HCT116 (cell line): ENCODE measurements at regions not wholly inside any gene's neighbourhood (a gene's known extent, or its start where the extent isn't known, plus 50 kb on each side); places are given as distances from the start of the nearest gene placed in this dataset.

Source experiments
- ATAC-seq: fragments of 200-7000 bp; cut with Tn5 transposase; 2 replicates; pipeline ENCODE4 v1.9.1; 2020; ENCODE audit warnings: mild to moderate bottlenecking, moderate library complexity
- BruUV-seq: library from RNA; stranded (reverse); fragments of 400-500 nt; replicated peaks from 2 replicates; lab custom pipeline; 2021; lab: Mats Ljungman, UMichigan
- CTCF ChIA-PET: fragments of 300-600 bp; sonication (Branson Sonifier 250); formaldehyde crosslinking; loops from one replicate; lab custom pipeline; 2021; ENCODE audit warnings: antibody characterized with exemption; lab: Charles Lee
- POLR2A ChIA-PET: fragments of 300-600, 350-600 bp; sonication (Branson Sonifier 250); formaldehyde crosslinking; loops from one replicate; lab custom pipeline; 2021; ENCODE audit warnings: antibody characterized with exemption; lab: Charles Lee
- RAD21 ChIA-PET, 2 experiments: fragments of 300-600 bp; sonication (Branson Sonifier 250); formaldehyde crosslinking; loops; one replicate each; lab custom pipeline; 2023; ENCODE audit warnings: low total read pairs in 2 of 2; ENCODE audit not compliant: uncharacterized antibody in 2 of 2, unreplicated experiment in 2 of 2, low non-redundant PET in 1 of 2; lab: Charles Lee
- DNase-seq: peaks from one replicate; pipeline ENCODE4 v3.0.0-alpha.2; 2010; ENCODE audit warnings: low read depth, low spot score
- H2AFZ ChIP-seq: fragments of 200-600 bp; shearing (Covaris generic), sonication (generic); 2 replicates; pipeline ENCODE4 v1.6.1; 2017; ENCODE audit warnings: low read depth, mixed run types, mixed read lengths, antibody characterized with exemption, low read length; ENCODE audit not compliant: poor library complexity, severe bottlenecking
- H3K27ac ChIP-seq: 2 replicates; pipeline ENCODE4 v1.5.1; 2012; ENCODE audit warnings: low read depth, low read length
- H3K27me3 ChIP-seq: fragments of 200-600 bp; sonication (generic); 2 replicates; pipeline ENCODE4 v1.6.1; 2016; ENCODE audit warnings: mixed run types, low read length, mixed read lengths; ENCODE audit not compliant: insufficient read depth
- H3K36me3 ChIP-seq, 2 experiments: fragments of 200-500 bp in 1 of 2; fragments of 200-600 bp in 1 of 2; sonication (Bioruptor generic) in 1 of 2; sonication (generic) in 1 of 2; 2 replicates each; pipeline versions ENCODE4 v1.5.1 to v1.6.1; 2014 to 2016; ENCODE audit warnings: low read length in 2 of 2, inconsistent platforms in 1 of 2, mixed read lengths in 1 of 2, mixed run types in 1 of 2; ENCODE audit not compliant: insufficient read depth in 2 of 2, control insufficient read depth in 1 of 2
- H3K4me1 ChIP-seq, 2 experiments: fragments of 200-600 bp in 1 of 2; sonication (generic) in 1 of 2; 2 replicates each; pipeline versions ENCODE4 v1.5.1 to v1.6.1; 2012 to 2017; ENCODE audit warnings: low read length in 2 of 2, inconsistent platforms in 1 of 2, mild to moderate bottlenecking in 1 of 2, mixed read lengths in 1 of 2, mixed run types in 1 of 2, moderate library complexity in 1 of 2; ENCODE audit not compliant: insufficient read depth in 2 of 2, control insufficient read depth in 1 of 2
- H3K4me2 ChIP-seq: fragments of 200-600 bp; sonication (generic); 2 replicates; pipeline ENCODE4 v1.6.1; 2017; ENCODE audit warnings: mixed run types, low read length, mixed read lengths
- H3K4me3 ChIP-seq, 2 experiments: fragments of 200-600 bp in 1 of 2; sonication (generic) in 1 of 2; replicated peaks in 1 of 2; 2 replicates each; pipeline ENCODE4 v1.5.1; 2011 to 2016; ENCODE audit warnings: low read length in 2 of 2, control low read depth in 1 of 2, low read depth in 1 of 2, mild to moderate bottlenecking in 1 of 2, mixed read lengths in 1 of 2, mixed run types in 1 of 2
- H3K79me2 ChIP-seq: fragments of 200-600 bp; sonication (generic); 2 replicates; pipeline ENCODE4 v1.6.1; 2017; ENCODE audit warnings: mild to moderate bottlenecking, mixed run types, low read length, moderate library complexity, mixed read lengths; ENCODE audit not compliant: insufficient read depth
- H3K9ac ChIP-seq: fragments of 200-600 bp; sonication (generic); 2 replicates; pipeline ENCODE4 v1.6.1; 2016; ENCODE audit warnings: low read length, mixed read lengths
- H3K9me2 ChIP-seq: fragments of 200-600 bp; sonication (generic), shearing (Covaris generic); 2 replicates; pipeline ENCODE4 v1.6.1; 2017; ENCODE audit warnings: mixed run types, mild to moderate bottlenecking, moderate library complexity; ENCODE audit not compliant: insufficient read depth
- H3K9me3 ChIP-seq, 2 experiments: fragments of 200-500 bp in 1 of 2; fragments of 200-600 bp in 1 of 2; sonication (Bioruptor generic) in 1 of 2; sonication (generic) in 1 of 2; 2 replicates each; pipeline ENCODE4 v1.6.1; 2014 to 2017; ENCODE audit warnings: low read length in 2 of 2, mixed read lengths in 2 of 2, inconsistent platforms in 1 of 2, low read depth in 1 of 2, mild to moderate bottlenecking in 1 of 2, mixed run types in 1 of 2, moderate library complexity in 1 of 2; ENCODE audit not compliant: control insufficient read depth in 1 of 2, insufficient read depth in 1 of 2
- H4K20me1 ChIP-seq: fragments of 200-600 bp; sonication (generic), shearing (Covaris generic); 2 replicates; pipeline ENCODE4 v1.6.1; 2017; ENCODE audit warnings: mixed run types, mild to moderate bottlenecking, moderate library complexity; ENCODE audit not compliant: insufficient read depth
- ELF1 ChIP-seq: IDR thresholded peaks from 2 replicates; pipeline ENCODE4 v1.6.1; 2012; ENCODE audit warnings: low read depth, borderline replicate concordance
- JUND ChIP-seq: IDR thresholded peaks from 2 replicates; pipeline ENCODE4 v1.6.1; 2012
- POLR2AphosphoS5 ChIP-seq: IDR thresholded peaks from 2 replicates; pipeline ENCODE4 v1.6.1; 2011; ENCODE audit warnings: mild to moderate bottlenecking, low read depth, low read length, moderate library complexity
- RAD21 ChIP-seq: IDR thresholded peaks from 2 replicates; pipeline ENCODE4 v1.6.1; 2012; ENCODE audit warnings: low read depth, mild to moderate bottlenecking
- SP1 ChIP-seq: IDR thresholded peaks from 2 replicates; pipeline ENCODE4 v1.6.1; 2012; ENCODE audit warnings: low read depth
- SRF ChIP-seq: IDR thresholded peaks from 2 replicates; pipeline ENCODE4 v1.6.1; 2012; ENCODE audit warnings: low read depth
- TCF7L2 ChIP-seq: IDR thresholded peaks from 2 replicates; pipeline ENCODE4 v1.7.0; 2011; ENCODE audit warnings: borderline replicate concordance, inconsistent platforms; ENCODE audit not compliant: insufficient read depth, insufficient read length; ENCODE audit errors: extremely low read depth
- YY1 ChIP-seq: IDR thresholded peaks from 2 replicates; pipeline ENCODE4 v1.6.1; 2011; ENCODE audit warnings: low read length, low read depth, moderate library complexity, mild to moderate bottlenecking; ENCODE audit not compliant: insufficient replicate concordance; ENCODE audit errors: extremely low read depth
- ZFX ChIP-seq: fragments of 450-650 bp; IDR thresholded peaks from 2 replicates; pipeline ENCODE4 v1.6.1; 2017
- ZNF274 ChIP-seq: fragments of 200-500 bp; sonication (Bioruptor generic); IDR thresholded peaks from 2 replicates; pipeline ENCODE4 v1.6.1; 2014; ENCODE audit warnings: mild to moderate bottlenecking, low read depth, low read length, inconsistent platforms
- intact Hi-C: fragments of 100-400 bp; cut with micrococcal nuclease; formaldehyde crosslinking; loops from 2 replicates; pipeline ENCODE4 v1.10.0; 2022
- TF ChIP-seq, protein P1 (sequence below): IDR thresholded peaks from 2 replicates; pipeline ENCODE4 v1.6.1; 2012
- TF ChIP-seq, protein P2 (sequence below): IDR thresholded peaks from 2 replicates; pipeline ENCODE4 v1.6.1; 2012
- TF ChIP-seq, protein P3 (sequence below), 3 experiments: fragments of 200-600 bp in 1 of 3; sonication (generic) in 1 of 3; IDR thresholded peaks in 2 of 3; conservative IDR thresholded peaks in 1 of 3; 2 replicates each; pipeline ENCODE4 v1.5.1; 2012 to 2017; ENCODE audit warnings: low read depth in 2 of 3, low read length in 2 of 3, antibody characterized with exemption in 1 of 3, borderline replicate concordance in 1 of 3, control low read depth in 1 of 3, mild to moderate bottlenecking in 1 of 3, mixed read lengths in 1 of 3, mixed run types in 1 of 3, moderate library complexity in 1 of 3; ENCODE audit not compliant: insufficient read depth in 1 of 3

DNA sequence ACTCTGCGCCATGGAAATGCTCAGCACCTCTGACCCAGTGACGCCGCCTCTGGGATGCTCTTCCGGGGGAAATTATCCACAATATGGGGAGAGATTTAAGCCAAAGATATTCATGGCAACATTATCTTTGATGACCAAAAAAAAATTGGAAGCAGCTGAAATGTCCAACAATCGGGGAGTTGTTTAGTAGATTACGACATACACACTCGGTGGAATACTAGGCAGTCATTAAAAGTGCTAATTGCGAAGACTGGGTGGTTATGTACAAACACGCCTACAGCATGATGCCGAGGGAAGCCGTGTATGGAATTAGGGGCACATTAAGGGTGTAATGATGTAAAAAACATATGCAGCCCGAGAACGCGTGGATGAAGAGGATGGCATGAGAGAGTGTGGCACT lies 75.2 kb downstream of the UNCX start:
- Histone ChIP-seq H3K4me1 (no peaks in the 10 kb centered on the region), H3K4me2 (no peak overlapping the region), H3K4me3 (no peak overlapping the region), H4K20me1 (no peaks in the 10 kb centered on the region), H3K9me3 (no peaks in the 10 kb centered on the region), H3K9ac (no peak overlapping the region), H3K27me3 (no peaks in the 10 kb centered on the region), H3K36me3 (no peaks in the 10 kb centered on the region), H3K9me2 (no peaks in the 10 kb centered on the region), H2AFZ (no peak overlapping the region), H3K79me2 (no peaks in the 10 kb centered on the region), H3K27ac (no peak overlapping the region)
- intact Hi-C loops, result no loop called here
- no peak for TF ChIP-seq POLR2AphosphoS5
- no peak for TF ChIP-seq SRF
- TF ChIP-seq, protein P1, sequence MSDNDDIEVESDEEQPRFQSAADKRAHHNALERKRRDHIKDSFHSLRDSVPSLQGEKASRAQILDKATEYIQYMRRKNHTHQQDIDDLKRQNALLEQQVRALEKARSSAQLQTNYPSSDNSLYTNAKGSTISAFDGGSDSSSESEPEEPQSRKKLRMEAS, result no peak
- TF ChIP-seq ZFX, result no peak
- TF ChIP-seq SP1, result no peak
- RAD21 ChIA-PET, result no interaction called here
- POLR2A ChIA-PET, result no interaction called here
- BruUV-seq, result no TSS peak
- CTCF ChIA-PET, result no interaction called here
- ATAC-seq (no peak), DNase-seq (no peak)

DNA sequence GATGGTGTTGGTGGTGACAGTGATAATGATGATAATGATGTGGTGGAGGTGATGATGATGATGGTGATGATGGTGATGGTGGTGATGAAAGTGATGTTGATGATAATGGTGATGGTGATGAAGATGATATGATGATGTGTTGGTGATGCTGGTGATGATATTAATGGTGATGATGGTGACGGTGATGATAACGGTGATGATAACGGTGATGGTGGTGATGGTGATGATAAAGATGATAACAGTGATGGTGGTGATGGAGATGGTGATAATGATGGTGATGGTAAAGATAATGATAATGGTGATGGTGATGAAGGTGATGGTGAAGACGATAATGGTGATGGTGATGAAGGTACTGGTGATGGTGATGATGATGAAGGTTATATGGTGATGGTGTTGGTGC lies 76.6 kb downstream of the UNCX start:
- no peak overlapping the region for H3K27ac ChIP-seq
- no peaks in the 10 kb centered on the region for H3K4me1 ChIP-seq
- DNase-seq (no peak), ATAC-seq (no peak)
- no peaks in the 10 kb centered on the region for H3K9me2 ChIP-seq
- TF ChIP-seq SP1, result no peak
- TF ChIP-seq TCF7L2, result no peak
- TF ChIP-seq JUND, result no peak
- TF ChIP-seq ELF1, result no peak
- TF ChIP-seq SRF, result no peak
- no peak for TF ChIP-seq POLR2AphosphoS5
- no peak for TF ChIP-seq YY1
- TF ChIP-seq, protein P2, sequence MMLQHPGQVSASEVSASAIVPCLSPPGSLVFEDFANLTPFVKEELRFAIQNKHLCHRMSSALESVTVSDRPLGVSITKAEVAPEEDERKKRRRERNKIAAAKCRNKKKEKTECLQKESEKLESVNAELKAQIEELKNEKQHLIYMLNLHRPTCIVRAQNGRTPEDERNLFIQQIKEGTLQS, result no peak
- no peak for TF ChIP-seq RAD21
- TF ChIP-seq ZNF274, result no peak
- TF ChIP-seq ZFX, result no peak
- TF ChIP-seq, protein P3, sequence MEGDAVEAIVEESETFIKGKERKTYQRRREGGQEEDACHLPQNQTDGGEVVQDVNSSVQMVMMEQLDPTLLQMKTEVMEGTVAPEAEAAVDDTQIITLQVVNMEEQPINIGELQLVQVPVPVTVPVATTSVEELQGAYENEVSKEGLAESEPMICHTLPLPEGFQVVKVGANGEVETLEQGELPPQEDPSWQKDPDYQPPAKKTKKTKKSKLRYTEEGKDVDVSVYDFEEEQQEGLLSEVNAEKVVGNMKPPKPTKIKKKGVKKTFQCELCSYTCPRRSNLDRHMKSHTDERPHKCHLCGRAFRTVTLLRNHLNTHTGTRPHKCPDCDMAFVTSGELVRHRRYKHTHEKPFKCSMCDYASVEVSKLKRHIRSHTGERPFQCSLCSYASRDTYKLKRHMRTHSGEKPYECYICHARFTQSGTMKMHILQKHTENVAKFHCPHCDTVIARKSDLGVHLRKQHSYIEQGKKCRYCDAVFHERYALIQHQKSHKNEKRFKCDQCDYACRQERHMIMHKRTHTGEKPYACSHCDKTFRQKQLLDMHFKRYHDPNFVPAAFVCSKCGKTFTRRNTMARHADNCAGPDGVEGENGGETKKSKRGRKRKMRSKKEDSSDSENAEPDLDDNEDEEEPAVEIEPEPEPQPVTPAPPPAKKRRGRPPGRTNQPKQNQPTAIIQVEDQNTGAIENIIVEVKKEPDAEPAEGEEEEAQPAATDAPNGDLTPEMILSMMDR (IDR thresholded peaks at IDR 0.05 in 2 of 3, conservative IDR thresholded peaks at IDR 0.05 in 1 of 3; ENCODE audit: borderline replicate concordance in 1 of 3, insufficient read depth in 1 of 3, low read depth in 2 of 3, low read length in 2 of 3), result no peak
- H2AFZ ChIP-seq, result no peak overlapping the region
- ChIA-PET CTCF (no interaction called here), RAD21 (no interaction called here), POLR2A (no interaction called here)
- no peaks in the 10 kb centered on the region for H3K79me2 ChIP-seq
- H4K20me1 ChIP-seq, result no peaks in the 10 kb centered on the region
- no peak overlapping the region for H3K4me2 ChIP-seq
- intact Hi-C loops, result no loop called here
- no peaks in the 10 kb centered on the region for H3K9me3 ChIP-seq
- H3K9ac ChIP-seq, result no peak overlapping the region
- no TSS peak for BruUV-seq
- no peaks in the 10 kb centered on the region for H3K36me3 ChIP-seq
- H3K27me3 ChIP-seq, result no peaks in the 10 kb centered on the region
- H3K4me3 ChIP-seq, result no peak overlapping the region
